Muscle of back (tissue), 3 donors: ENCODE measurements at regions not wholly inside any gene's neighbourhood (a gene's known extent, or its start where the extent isn't known, plus 50 kb on each side); places are given as distances from the start of the nearest gene placed in this dataset.

ENCODE experiments used
- DNase-seq, 3 donors: peaks; one replicate each; pipeline versions ENCODE4 v3.0.0 to v3.0.0-alpha.2; 2013

- peak in 1 of 3 donors; percentile 26 for DNase-seq
Observed at GRCh38 chr12:75974323-75975187, 57.0 kb downstream of the PHLDA1 start.

- DNase-seq, result no peak
Observed at GRCh38 chr12:75971253-75971652, 60.3 kb downstream of the PHLDA1 start.

GRCh38 chr12:75970310-75970709 is 61.3 kb downstream of the PHLDA1 start:
- DNase-seq, result no peak

- DNase-seq, result no peak
Observed at GRCh38 chr12:75969768-75970167, 61.8 kb downstream of the PHLDA1 start.

- no peak for DNase-seq
Observed at GRCh38 chr12:75965661-75966060, 65.9 kb downstream of the PHLDA1 start.

- DNase-seq, result peak in 1 of 3 donors; percentile 30
Observed at GRCh38 chr12:75964150-75964549, 67.4 kb downstream of the PHLDA1 start.

GRCh38 chr12:75961878-75962277 is 69.7 kb downstream of the PHLDA1 start:
- DNase-seq, result no peak

- DNase-seq, result no peak
Observed at GRCh38 chr12:75960954-75961661, 70.5 kb downstream of the PHLDA1 start.

- no peak for DNase-seq
Observed at GRCh38 chr12:75960086-75960910, 71.3 kb downstream of the PHLDA1 start.

GRCh38 chr12:75959506-75959905 is 72.1 kb downstream of the PHLDA1 start:
- no peak for DNase-seq

- DNase-seq, result no peak
Observed at GRCh38 chr12:75959060-75959459, 72.5 kb downstream of the PHLDA1 start.

- no peak for DNase-seq
Observed at GRCh38 chr12:75955251-75955650, 76.3 kb downstream of the PHLDA1 start.

- DNase-seq, result no peak
Observed at GRCh38 chr12:75954749-75955148, 76.8 kb downstream of the PHLDA1 start.

- DNase-seq, result peak in 1 of 3 donors; percentile 91
Observed at GRCh38 chr12:75954041-75954440, 77.5 kb downstream of the PHLDA1 start.

- peak; percentile 38 to 51 (median 43) for DNase-seq
Observed at GRCh38 chr12:75953312-75953906, 78.2 kb downstream of the PHLDA1 start.

- no peak for DNase-seq
Observed at GRCh38 chr12:75951399-75952278, 79.9 kb downstream of the PHLDA1 start.

GRCh38 chr12:75947156-75947723 is 84.3 kb downstream of the PHLDA1 start:
- DNase-seq, result no peak

GRCh38 chr12:75945581-75945980 is 86.0 kb downstream of the PHLDA1 start:
- no peak for DNase-seq

- DNase-seq, result no peak
Observed at GRCh38 chr12:75944905-75945432, 86.6 kb downstream of the PHLDA1 start.
